ENCODE measurements at regions not wholly inside any gene's neighbourhood (a gene's known extent, or its start where the extent isn't known, plus 50 kb on each side); places are given as distances from the start of the nearest gene placed in this dataset.
"Not testable (repeated sequence)": the region's sequence is repeated elsewhere in the genome, so short reads cannot be mapped to it uniquely, and the experiment has no call there.

GRCh38 chr7:53607961-53608360 is 572.5 kb downstream of the POM121L12 start:
- no peak for ATAC-seq
- CTCF ChIA-PET: no interaction called here
- no peak for TF ChIP-seq CTCF (IDR thresholded peaks at IDR 0.05)

GRCh38 chr7:53609185-53609584 is 573.8 kb downstream of the POM121L12 start:
- Mint-ChIP-seq H3K27ac (no peak overlapping the region), H3K4me1 (ENCODE audit: low read depth) (no peaks in the 10 kb centered on the region), H3K27me3 (no peaks in the 10 kb centered on the region), H3K36me3 (ENCODE audit: low read depth) (no peaks in the 10 kb centered on the region), H3K9me3 (peaks cover 11% of the 10 kb centered on the region), H3K4me3 (no peak overlapping the region)
- intact Hi-C loops (cut with micrococcal nuclease): no loop called here
- CTCF ChIA-PET: no interaction called here
- DNase-seq (no peak), ATAC-seq (no peak)
- POLR2A ChIA-PET: interaction anchor here (0.5 to 0.7 kb wide), 2 partner anchors 41 to 114 kb away, joined by 3 to 4 read pairs; no protein-coding TSS in a partner anchor
- TF ChIP-seq CTCF (IDR thresholded peaks at IDR 0.05): no peak

More at GRCh38 chr7:53607961-53608360, 572.5 kb downstream of the POM121L12 start:
- Mint-ChIP-seq H3K9me3 (peaks cover 10% of the 10 kb centered on the region), H3K36me3 (ENCODE audit: low read depth) (no peaks in the 10 kb centered on the region), H3K27ac (no peak overlapping the region), H3K4me3 (no peak overlapping the region), H3K27me3 (no peaks in the 10 kb centered on the region), H3K4me1 (ENCODE audit: low read depth) (no peaks in the 10 kb centered on the region)
- POLR2A ChIA-PET: no interaction called here
- DNase-seq: no peak
- intact Hi-C loops (cut with micrococcal nuclease): no loop called here

GRCh38 chr7:53611043-53611442 is 575.6 kb downstream of the POM121L12 start:
- CTCF ChIA-PET: no interaction called here
- DNase-seq (no peak), ATAC-seq (no peak)
- POLR2A ChIA-PET: no interaction called here
- H3K4me1 Mint-ChIP-seq (ENCODE audit: low read depth): no peaks in the 10 kb centered on the region
- no peak for TF ChIP-seq CTCF (IDR thresholded peaks at IDR 0.05)
- H3K27ac Mint-ChIP-seq: no peak overlapping the region
- no peaks in the 10 kb centered on the region for H3K36me3 Mint-ChIP-seq (ENCODE audit: low read depth)
- H3K9me3 Mint-ChIP-seq: peaks cover 15% of the 10 kb centered on the region
- no peaks in the 10 kb centered on the region for H3K27me3 Mint-ChIP-seq
- no peak overlapping the region for H3K4me3 Mint-ChIP-seq
- intact Hi-C loops (cut with micrococcal nuclease): no loop called here

GRCh38 chr7:53624356-53624755 is 588.9 kb downstream of the POM121L12 start:
- DNase-seq: no peak
- no peak overlapping the region for H3K4me3 Mint-ChIP-seq
- no peaks in the 10 kb centered on the region for H3K4me1 Mint-ChIP-seq (ENCODE audit: low read depth)
- H3K27me3 Mint-ChIP-seq: no peaks in the 10 kb centered on the region
- peaks cover 27% of the 10 kb centered on the region for H3K9me3 Mint-ChIP-seq
- H3K27ac Mint-ChIP-seq: no peak overlapping the region
- no peak for TF ChIP-seq CTCF (IDR thresholded peaks at IDR 0.05)
- intact Hi-C loops (cut with micrococcal nuclease): no loop called here
- POLR2A ChIA-PET: no interaction called here
- ATAC-seq: no peak
- CTCF ChIA-PET: no interaction called here
- no peaks in the 10 kb centered on the region for H3K36me3 Mint-ChIP-seq (ENCODE audit: low read depth)

GRCh38 chr7:53628775-53629174 is 593.3 kb downstream of the POM121L12 start:
- Mint-ChIP-seq H3K9me3 (peaks cover 22% of the 10 kb centered on the region), H3K4me3 (no peak overlapping the region), H3K36me3 (ENCODE audit: low read depth) (no peaks in the 10 kb centered on the region), H3K27ac (no peak overlapping the region), H3K4me1 (ENCODE audit: low read depth) (no peaks in the 10 kb centered on the region), H3K27me3 (no peaks in the 10 kb centered on the region)
- ChIA-PET CTCF (no interaction called here), POLR2A (no interaction called here)
- DNase-seq (no peak), ATAC-seq (no peak)
- intact Hi-C loops (cut with micrococcal nuclease): no loop called here
- no peak for TF ChIP-seq CTCF (IDR thresholded peaks at IDR 0.05)

- ATAC-seq; H3K4me3 Mint-ChIP-seq; H3K36me3 Mint-ChIP-seq (ENCODE audit: low read depth); H3K4me1 Mint-ChIP-seq (ENCODE audit: low read depth); intact Hi-C loops (cut with micrococcal nuclease); H3K27me3 Mint-ChIP-seq; CTCF ChIA-PET; DNase-seq; H3K27ac Mint-ChIP-seq; POLR2A ChIA-PET: not testable (repeated sequence)
- H3K9me3 Mint-ChIP-seq: peaks cover 22% of the 10 kb centered on the region
Observed at GRCh38 chr7:53635251-53635650, 599.8 kb downstream of the POM121L12 start.

All from activated CD8-positive, alpha-beta T cell treated with anti-CD3 and anti-CD28 coated beads for 36 hours (primary cell).